ENCODE measurements at regions not wholly inside any gene's neighbourhood (a gene's known extent, or its start where the extent isn't known, plus 50 kb on each side); places are given as distances from the start of the nearest gene placed in this dataset.

GRCh38 chr5:159821461-159821940 lies 94.8 kb upstream of the ADRA1B start:
- no peak for DNase-seq

GRCh38 chr5:159824188-159825161 lies 91.8 kb upstream of the ADRA1B start:
- DNase-seq = no peak

GRCh38 chr5:159825551-159826051 lies 90.7 kb upstream of the ADRA1B start:
- no peak for DNase-seq

- DNase-seq = no peak
These were observed 89.7 kb upstream of the ADRA1B start for GRCh38 chr5:159826351-159827214.

- no peak for DNase-seq
These were observed 88.4 kb upstream of the ADRA1B start for GRCh38 chr5:159827861-159828260.

GRCh38 chr5:159832073-159832472 lies 84.2 kb upstream of the ADRA1B start:
- no peak for DNase-seq

- no peak for DNase-seq
These were observed 83.2 kb upstream of the ADRA1B start for GRCh38 chr5:159833088-159833487.

- no peak for DNase-seq
These were observed 82.4 kb upstream of the ADRA1B start for GRCh38 chr5:159833846-159834245.

GRCh38 chr5:159835548-159835947 lies 80.7 kb upstream of the ADRA1B start:
- DNase-seq = no peak

- no peak for DNase-seq
These were observed 79.6 kb upstream of the ADRA1B start for GRCh38 chr5:159836691-159837090.

- no peak for DNase-seq
These were observed 78.4 kb upstream of the ADRA1B start for GRCh38 chr5:159837860-159838259.

GRCh38 chr5:159838551-159839222 lies 77.6 kb upstream of the ADRA1B start:
- no peak for DNase-seq

GRCh38 chr5:159844267-159845121 lies 71.8 kb upstream of the ADRA1B start:
- DNase-seq = no peak

- no peak for DNase-seq
These were observed 66.7 kb upstream of the ADRA1B start for GRCh38 chr5:159849437-159850083.

GRCh38 chr5:159850160-159850559 lies 66.1 kb upstream of the ADRA1B start:
- DNase-seq = peak; percentile 31

- no peak for DNase-seq
These were observed 65.2 kb upstream of the ADRA1B start for GRCh38 chr5:159851053-159851452.

- DNase-seq = no peak
These were observed 61.4 kb upstream of the ADRA1B start for GRCh38 chr5:159854916-159855315.

GRCh38 chr5:159855476-159856191 lies 60.6 kb upstream of the ADRA1B start:
- DNase-seq = no peak

GRCh38 chr5:159858871-159859270 lies 57.4 kb upstream of the ADRA1B start:
- no peak for DNase-seq

- no peak for DNase-seq
These were observed 55.2 kb upstream of the ADRA1B start for GRCh38 chr5:159861086-159861485.
